ENCODE measurements at regions not wholly inside any gene's neighbourhood (a gene's known extent, or its start where the extent isn't known, plus 50 kb on each side); places are given as distances from the start of the nearest gene placed in this dataset.

- TF ChIP-seq, protein P1, sequence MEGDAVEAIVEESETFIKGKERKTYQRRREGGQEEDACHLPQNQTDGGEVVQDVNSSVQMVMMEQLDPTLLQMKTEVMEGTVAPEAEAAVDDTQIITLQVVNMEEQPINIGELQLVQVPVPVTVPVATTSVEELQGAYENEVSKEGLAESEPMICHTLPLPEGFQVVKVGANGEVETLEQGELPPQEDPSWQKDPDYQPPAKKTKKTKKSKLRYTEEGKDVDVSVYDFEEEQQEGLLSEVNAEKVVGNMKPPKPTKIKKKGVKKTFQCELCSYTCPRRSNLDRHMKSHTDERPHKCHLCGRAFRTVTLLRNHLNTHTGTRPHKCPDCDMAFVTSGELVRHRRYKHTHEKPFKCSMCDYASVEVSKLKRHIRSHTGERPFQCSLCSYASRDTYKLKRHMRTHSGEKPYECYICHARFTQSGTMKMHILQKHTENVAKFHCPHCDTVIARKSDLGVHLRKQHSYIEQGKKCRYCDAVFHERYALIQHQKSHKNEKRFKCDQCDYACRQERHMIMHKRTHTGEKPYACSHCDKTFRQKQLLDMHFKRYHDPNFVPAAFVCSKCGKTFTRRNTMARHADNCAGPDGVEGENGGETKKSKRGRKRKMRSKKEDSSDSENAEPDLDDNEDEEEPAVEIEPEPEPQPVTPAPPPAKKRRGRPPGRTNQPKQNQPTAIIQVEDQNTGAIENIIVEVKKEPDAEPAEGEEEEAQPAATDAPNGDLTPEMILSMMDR (IDR thresholded peaks at IDR 0.05) = no peak
- no peak for TF ChIP-seq POLR2A (IDR thresholded peaks at IDR 0.05)
Observed at GRCh38 chr12:116642683-116643082, 83.5 kb downstream of the MAP1LC3B2 start.

Data from upper lobe of left lung (tissue), 4 donors.